IMR-90 (cell line): ENCODE measurements at regions not wholly inside any gene's neighbourhood (a gene's known extent, or its start where the extent isn't known, plus 50 kb on each side); places are given as distances from the start of the nearest gene placed in this dataset.
A peak's percentile ranks its signal among the peaks of the same experiment; 100 is the strongest.

Source experiments
- ATAC-seq: fragments of 200-7000 bp; cut with Tn5 transposase; 2 replicates; pipeline ENCODE4 v1.9.1; 2020; ENCODE audit warnings: low read depth, mild to moderate bottlenecking, moderate library complexity
- BruUV-seq: library from RNA; stranded (reverse); fragments of 400-500 nt; replicated peaks from 2 replicates; lab custom pipeline; 2021; lab: Mats Ljungman, UMichigan
- CTCF ChIA-PET: fragments of 300-600 bp; formaldehyde crosslinking; extraction: SDS; loops from one replicate; lab custom pipeline; 2021; ENCODE audit warnings: antibody characterized with exemption; lab: Yijun Ruan, JAX
- POLR2A ChIA-PET: fragments of 300-600 bp; sonication (Branson Sonifier 250); formaldehyde crosslinking; loops from one replicate; lab custom pipeline; 2022; ENCODE audit warnings: antibody characterized with exemption; ENCODE audit not compliant: unreplicated experiment; lab: Charles Lee
- DNase-seq: peaks from one replicate; pipeline ENCODE4 v3.0.0; 2013
- H2AFZ ChIP-seq: replicated peaks from 2 replicates; pipeline ENCODE3; 2013; ENCODE audit warnings: low read length, mild to moderate bottlenecking; ENCODE audit not compliant: poor library complexity
- H2AK5ac ChIP-seq: 2 replicates; pipeline ENCODE4 v1.6.1; 2013; ENCODE audit warnings: low read depth, low read length, inconsistent platforms
- H2AK9ac ChIP-seq: replicated peaks from 2 replicates; pipeline ENCODE3; 2013; ENCODE audit warnings: mild to moderate bottlenecking, low read depth, low read length, moderate library complexity; ENCODE audit not compliant: poor library complexity
- H2BK120ac ChIP-seq: 2 replicates; pipeline ENCODE4 v1.6.1; 2013; ENCODE audit warnings: low read depth, low read length, inconsistent platforms
- H2BK15ac ChIP-seq: 3 replicates; pipeline ENCODE4 v1.6.1; 2013; ENCODE audit warnings: low read depth, low read length, inconsistent platforms
- H2BK20ac ChIP-seq: 2 replicates; pipeline ENCODE4 v1.6.1; 2013; ENCODE audit warnings: low read depth, mild to moderate bottlenecking, inconsistent platforms, low read length, moderate library complexity
- H2BK5ac ChIP-seq: 2 replicates; pipeline ENCODE4 v1.6.1; 2013; ENCODE audit warnings: mild to moderate bottlenecking, low read depth, low read length, inconsistent platforms; ENCODE audit not compliant: poor library complexity, severe bottlenecking
- H3K14ac ChIP-seq: replicated peaks from 2 replicates; pipeline ENCODE4 v1.6.1; 2013; ENCODE audit warnings: low read depth, low read length, inconsistent platforms
- H3K18ac ChIP-seq: 2 replicates; pipeline ENCODE4 v1.6.1; 2013; ENCODE audit warnings: low read depth, low read length, control low read depth
- H3K23ac ChIP-seq: 2 replicates; pipeline ENCODE4 v1.6.1; 2013; ENCODE audit warnings: low read depth, low read length, inconsistent platforms
- H3K27ac ChIP-seq: 2 replicates; pipeline ENCODE4 v1.5.1; 2013; ENCODE audit warnings: mild to moderate bottlenecking, control low read depth, low read length; ENCODE audit not compliant: insufficient read depth
- H3K27me3 ChIP-seq: 2 replicates; pipeline ENCODE4 v1.6.1; 2013; ENCODE audit warnings: low read length; ENCODE audit not compliant: control insufficient read depth, insufficient read depth
- H3K36me3 ChIP-seq: 2 replicates; pipeline ENCODE4 v1.6.1; 2013; ENCODE audit warnings: low read length, mixed read lengths; ENCODE audit not compliant: control insufficient read depth, insufficient read depth
- H3K4ac ChIP-seq: 2 replicates; pipeline ENCODE4 v1.6.1; 2013; ENCODE audit warnings: low read depth, low read length, inconsistent platforms
- H3K4me1 ChIP-seq: 2 replicates; pipeline ENCODE4 v1.6.1; 2013; ENCODE audit warnings: low read length, mixed read lengths; ENCODE audit not compliant: control insufficient read depth, insufficient read depth
- H3K4me2 ChIP-seq: 2 replicates; pipeline ENCODE4 v1.6.1; 2013; ENCODE audit warnings: low read depth, mild to moderate bottlenecking, control low read depth, low read length, moderate library complexity
- H3K4me3 ChIP-seq: 2 replicates; pipeline ENCODE4 v1.5.1; 2013; ENCODE audit warnings: low read depth, mild to moderate bottlenecking, control low read depth, low read length, moderate library complexity; ENCODE audit not compliant: insufficient read depth
- H3K56ac ChIP-seq: 2 replicates; pipeline ENCODE4 v1.6.1; 2013; ENCODE audit warnings: low read length, inconsistent platforms; ENCODE audit not compliant: insufficient read depth; ENCODE audit errors: extremely low read depth
- H3K79me1 ChIP-seq, 2 experiments: 2 replicates each; pipeline ENCODE4 v1.6.1; 2013; ENCODE audit warnings: low read length in 2 of 2, inconsistent platforms in 1 of 2, low read depth in 1 of 2
- H3K9ac ChIP-seq: 2 replicates; pipeline ENCODE4 v1.6.1; 2013; ENCODE audit warnings: low read depth, low read length, control low read depth
- H3K9me1 ChIP-seq: 2 replicates; pipeline ENCODE4 v1.6.1; 2013; ENCODE audit warnings: low read length, inconsistent platforms; ENCODE audit not compliant: insufficient read depth
- H3K9me3 ChIP-seq: 2 replicates; pipeline ENCODE4 v1.6.1; 2013; ENCODE audit warnings: low read length; ENCODE audit not compliant: control insufficient read depth, insufficient read depth
- H4K20me1 ChIP-seq: 2 replicates; pipeline ENCODE4 v1.6.1; 2013; ENCODE audit warnings: low read length, inconsistent platforms; ENCODE audit not compliant: insufficient read depth
- H4K5ac ChIP-seq: 2 replicates; pipeline ENCODE4 v1.6.1; 2013; ENCODE audit warnings: mild to moderate bottlenecking, low read depth, low read length, control low read depth
- H4K8ac ChIP-seq, 2 experiments: 2 replicates each; pipeline ENCODE4 v1.6.1; 2013; ENCODE audit warnings: low read depth in 2 of 2, low read length in 2 of 2, control low read depth in 1 of 2, inconsistent platforms in 1 of 2
- H4K91ac ChIP-seq: 2 replicates; pipeline ENCODE4 v1.6.1; 2013; ENCODE audit warnings: low read depth, low read length, inconsistent platforms; ENCODE audit not compliant: insufficient read depth
- BHLHE40 ChIP-seq: fragments of 150-350 bp; IDR thresholded peaks from 2 replicates; pipeline ENCODE4 v1.6.1; 2016; ENCODE audit warnings: mild to moderate bottlenecking, low read depth, low read length
- CEBPB ChIP-seq: IDR thresholded peaks from 2 replicates; pipeline ENCODE4 v1.6.1; 2012; ENCODE audit warnings: low read depth, low read length, improper control_type of control experiment
- CHD1 ChIP-seq: IDR thresholded peaks from 2 replicates; pipeline ENCODE4 v1.6.1; 2012; ENCODE audit warnings: low read depth, low read length, improper control_type of control experiment
- CTCF ChIP-seq: conservative IDR thresholded peaks from 2 replicates; pipeline ENCODE4 v1.5.1; 2012; ENCODE audit warnings: mild to moderate bottlenecking, low read depth, low read length, improper control_type of control experiment
- ELK1 ChIP-seq: fragments of 150-350 bp; IDR thresholded peaks from 2 replicates; pipeline ENCODE4 v1.6.1; 2016; ENCODE audit warnings: low read depth, mild to moderate bottlenecking, low read length, moderate library complexity, borderline replicate concordance
- FOS ChIP-seq: fragments of 150-350 bp; IDR thresholded peaks from 2 replicates; pipeline ENCODE4 v1.6.1; 2016; ENCODE audit warnings: low read depth, low read length
- MAFK ChIP-seq: IDR thresholded peaks from 2 replicates; pipeline ENCODE4 v1.6.1; 2012; ENCODE audit warnings: low read depth, low read length, improper control_type of control experiment
- MAZ ChIP-seq: IDR thresholded peaks from 2 replicates; pipeline ENCODE4 v1.6.1; 2012; ENCODE audit warnings: low read depth, mild to moderate bottlenecking, low read length, improper control_type of control experiment, moderate library complexity, borderline replicate concordance
- MXI1 ChIP-seq: IDR thresholded peaks from 2 replicates; pipeline ENCODE4 v1.6.1; 2012; ENCODE audit warnings: low read depth, mild to moderate bottlenecking, low read length, moderate library complexity, borderline replicate concordance
- NFE2L2 ChIP-seq: fragments of 150-350 bp; IDR thresholded peaks from 2 replicates; pipeline ENCODE4 v1.6.1; 2016; ENCODE audit warnings: low read depth, mild to moderate bottlenecking, low read length
- POLR2A ChIP-seq: IDR thresholded peaks from 2 replicates; pipeline ENCODE4 v1.6.1; 2012; ENCODE audit warnings: mild to moderate bottlenecking, low read depth, low read length
- RAD21 ChIP-seq: IDR thresholded peaks from 2 replicates; pipeline ENCODE4 v1.6.1; 2012; ENCODE audit warnings: low read length, improper control_type of control experiment
- RCOR1 ChIP-seq: IDR thresholded peaks from 2 replicates; pipeline ENCODE4 v1.6.1; 2012; ENCODE audit warnings: mild to moderate bottlenecking, low read length, improper control_type of control experiment; ENCODE audit not compliant: insufficient replicate concordance
- RFX5 ChIP-seq: IDR thresholded peaks from 2 replicates; pipeline ENCODE4 v1.8.0; 2012; ENCODE audit warnings: low read depth, mild to moderate bottlenecking, low read length, moderate library complexity
- SMC3 ChIP-seq: fragments of 150-350 bp; IDR thresholded peaks from 2 replicates; pipeline ENCODE4 v1.6.1; 2016; ENCODE audit warnings: low read depth, mild to moderate bottlenecking, antibody characterized with exemption, low read length, moderate library complexity
- USF2 ChIP-seq: fragments of 150-350 bp; IDR thresholded peaks from 2 replicates; pipeline ENCODE4 v1.6.1; 2017; ENCODE audit warnings: mild to moderate bottlenecking, antibody characterized with exemption, low read length, low read depth
- WGBS, 2 experiments: methylation state at CpG; one replicate each; pipeline versions ENCODE4 v1.1.5 to v1.1.7; 2013; ENCODE audit warnings: missing lambda C conversion rate in 2 of 2; ENCODE audit not compliant: insufficient read length in 1 of 2; ENCODE audit errors: extremely low coverage in 2 of 2; 5-methylcytosine and 5-hydroxymethylcytosine counted together
- dilution Hi-C: fragments of 300-500 bp; cut with HindIII; formaldehyde crosslinking; loops from one replicate; pipeline ENCODE4 v1.14.3; 2018; ENCODE audit warnings: low sequenced_read_pairs; ENCODE audit not compliant: unreplicated experiment
- in situ Hi-C: fragments of 300-500 bp; cut with MboI; formaldehyde crosslinking; loops from 3 replicates; pipeline ENCODE4 v1.14.3; 2019; ENCODE audit warnings: low sequenced_read_pairs, inconsistent platforms, mixed read lengths
- intact Hi-C: fragments of 100-400 bp; cut with micrococcal nuclease; formaldehyde crosslinking; loops from 2 replicates; pipeline ENCODE4 v1.10.0; 2022

DNA sequence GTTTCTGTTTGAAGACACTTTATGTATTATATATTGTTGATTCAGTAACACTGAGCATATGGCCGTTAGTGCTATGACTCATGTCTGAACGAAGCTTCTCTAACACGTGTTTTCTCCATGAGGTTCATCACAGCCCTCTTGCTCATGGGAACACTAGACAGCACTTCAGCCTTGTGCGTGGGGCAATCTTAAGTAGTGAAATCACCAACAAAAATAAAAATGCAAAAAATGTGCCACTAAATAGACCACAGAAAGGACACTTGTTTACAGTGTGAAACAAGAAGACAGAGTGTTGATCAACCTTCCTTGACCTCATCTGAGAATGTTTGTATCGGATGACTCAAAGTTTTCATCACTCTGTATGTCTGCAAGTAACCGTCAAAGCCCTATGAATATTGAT, 94.5 kb downstream of the FDX1 start:
- no peak overlapping the region for H4K5ac ChIP-seq
- dilution Hi-C loops (no loop called here), intact Hi-C loops (loop anchor here (2.0 kb wide), 1 partner anchor 187 kb away; no protein-coding TSS in a partner anchor), in situ Hi-C loops (no loop called here)
- peak overlapping the region; percentile 67 for H2BK5ac ChIP-seq
- H2BK20ac ChIP-seq = no peak overlapping the region
- H3K27ac ChIP-seq = no peak overlapping the region
- H3K4me3 ChIP-seq = no peak overlapping the region
- H4K20me1 ChIP-seq = no peaks in the 10 kb centered on the region
- H3K9me3 ChIP-seq = no peaks in the 10 kb centered on the region
- H3K27me3 ChIP-seq = no peaks in the 10 kb centered on the region
- no peak overlapping the region for H3K18ac ChIP-seq
- no peaks in the 10 kb centered on the region for H3K79me1 ChIP-seq
- no peak overlapping the region for H2AFZ ChIP-seq
- H3K9ac ChIP-seq = no peak overlapping the region
- peaks cover 8% of the 10 kb centered on the region; the same call in 1 of the 2 replicates for H3K9me1 ChIP-seq
- H2BK15ac ChIP-seq = no peak overlapping the region
- peaks cover 14% of the 10 kb centered on the region for H3K4me1 ChIP-seq
- H3K23ac ChIP-seq = no peak overlapping the region
- WGBS, 2 experiments = 50% methylated on average over 1 of the region's 6 CpGs; no CpG with 5 or more reads in 1 of the 2 experiments
- H2AK9ac ChIP-seq = no peak overlapping the region
- H4K8ac ChIP-seq = no peak overlapping the region
- BruUV-seq = no TSS peak
- peak; percentile 86 for ATAC-seq
- H3K4me2 ChIP-seq = no peak overlapping the region
- H3K56ac ChIP-seq = no peak overlapping the region
- no peak overlapping the region for H2BK120ac ChIP-seq
- H3K14ac ChIP-seq = no peak overlapping the region
- DNase-seq = peak; percentile 99
- H4K91ac ChIP-seq = no peak overlapping the region
- H3K36me3 ChIP-seq = no peaks in the 10 kb centered on the region
- H3K4ac ChIP-seq = no peak overlapping the region
- ChIA-PET POLR2A (no interaction called here), CTCF (interaction anchor here (0.7 to 1.1 kb wide), 4 partner anchors 19 to 612 kb away, joined by 3 read pairs; no protein-coding TSS in a partner anchor)
- TF ChIP-seq CTCF (no peak), CEBPB (peak; percentile 85), RAD21 (0 out of 2 replicates have a peak, but pooled peaks have one; percentile 3), POLR2A (no peak), NFE2L2 (no peak), CHD1 (no peak), ELK1 (no peak), RFX5 (no peak), MAZ (peak; percentile 19; the same call in 1 of the 2 replicates), RCOR1 (peak; percentile 66), SMC3 (no peak), USF2 (peak; percentile 65; the same call in 1 of the 2 replicates), FOS (peak; percentile 92), MAFK (peak; percentile 15; the same call in 1 of the 2 replicates), BHLHE40 (peak; percentile 87), MXI1 (peak; percentile 95)
- no peak overlapping the region for H2AK5ac ChIP-seq
